Upper lobe of right lung (tissue), 1 donor: ENCODE measurements at regions not wholly inside any gene's neighbourhood (a gene's known extent, or its start where the extent isn't known, plus 50 kb on each side); places are given as distances from the start of the nearest gene placed in this dataset.

ENCODE experiments used
- ATAC-seq: fragments of 200-7000 bp; cut with Tn5 transposase; one replicate; pipeline ENCODE4 v1.9.1; 2020; ENCODE audit warnings: mild to moderate bottlenecking, moderate library complexity
- DNase-seq: peaks from one replicate; pipeline ENCODE4 v3.0.0-alpha.2; 2020
- H3K27ac ChIP-seq: fragments of 200-600 bp; one replicate; pipeline ENCODE4 v1.8.0; 2022
- H3K27me3 ChIP-seq: fragments of 200-600 bp; one replicate; pipeline ENCODE4 v1.8.0; 2022; ENCODE audit warnings: mild to moderate bottlenecking
- H3K36me3 ChIP-seq: fragments of 200-600 bp; one replicate; pipeline ENCODE4 v1.8.0; 2022
- H3K4me1 ChIP-seq: fragments of 200-600 bp; one replicate; pipeline ENCODE4 v1.8.0; 2022
- H3K4me3 ChIP-seq: fragments of 200-600 bp; one replicate; pipeline ENCODE4 v1.8.0; 2022; ENCODE audit warnings: mild to moderate bottlenecking
- H3K9me3 ChIP-seq: fragments of 200-600 bp; one replicate; pipeline ENCODE4 v1.8.0; 2022
- CTCF ChIP-seq: fragments of 200-600 bp; IDR thresholded peaks from one replicate; pipeline ENCODE4 v1.8.0; 2022; ENCODE audit warnings: antibody characterized with exemption
- intact Hi-C: fragments of 100-400 bp; cut with DNase I; formaldehyde crosslinking; loops from one replicate; pipeline ENCODE4 v1.11.0; 2022
- donor health status: DM: no; HTN: yes; CAD: no; lungs with severe emphysema.

GRCh38 chr4:104901961-104902605 is 244.6 kb upstream of the TET2 start:
- Histone ChIP-seq H3K4me1 (no peaks in the 10 kb centered on the region), H3K9me3 (no peaks in the 10 kb centered on the region), H3K4me3 (no peak overlapping the region), H3K36me3 (no peaks in the 10 kb centered on the region), H3K27ac (no peak overlapping the region), H3K27me3 (no peaks in the 10 kb centered on the region)
- no peak for DNase-seq
- no peak for ATAC-seq
- no peak for TF ChIP-seq CTCF
- intact Hi-C loops, result no loop called here

- H3K4me1 ChIP-seq, result no peaks in the 10 kb centered on the region
- DNase-seq, result no peak
- no peak for ATAC-seq
- intact Hi-C loops, result no loop called here
- H3K27me3 ChIP-seq, result no peaks in the 10 kb centered on the region
- no peak for TF ChIP-seq CTCF
- H3K36me3 ChIP-seq, result no peaks in the 10 kb centered on the region
- no peak overlapping the region for H3K4me3 ChIP-seq
- no peaks in the 10 kb centered on the region for H3K9me3 ChIP-seq
- no peak overlapping the region for H3K27ac ChIP-seq
Observed at GRCh38 chr4:104905065-104905464, 241.6 kb upstream of the TET2 start.

- H3K27ac ChIP-seq, result no peak overlapping the region
- H3K9me3 ChIP-seq, result no peaks in the 10 kb centered on the region
- DNase-seq (no peak), ATAC-seq (no peak)
- H3K4me3 ChIP-seq, result no peak overlapping the region
- intact Hi-C loops, result no loop called here
- TF ChIP-seq CTCF, result no peak
- no peaks in the 10 kb centered on the region for H3K27me3 ChIP-seq
- H3K4me1 ChIP-seq, result no peaks in the 10 kb centered on the region
- H3K36me3 ChIP-seq, result no peaks in the 10 kb centered on the region
Observed at GRCh38 chr4:104905546-104905945, 241.1 kb upstream of the TET2 start.

GRCh38 chr4:104906276-104906675 is 240.4 kb upstream of the TET2 start:
- no peaks in the 10 kb centered on the region for H3K4me1 ChIP-seq
- H3K27ac ChIP-seq, result no peak overlapping the region
- TF ChIP-seq CTCF, result no peak
- H3K27me3 ChIP-seq, result no peaks in the 10 kb centered on the region
- no peaks in the 10 kb centered on the region for H3K9me3 ChIP-seq
- no peaks in the 10 kb centered on the region for H3K36me3 ChIP-seq
- intact Hi-C loops, result no loop called here
- no peak for ATAC-seq
- H3K4me3 ChIP-seq, result no peak overlapping the region
- no peak for DNase-seq

- TF ChIP-seq CTCF, result no peak
- Histone ChIP-seq H3K27ac (no peak overlapping the region), H3K27me3 (no peaks in the 10 kb centered on the region), H3K9me3 (no peaks in the 10 kb centered on the region), H3K4me1 (no peaks in the 10 kb centered on the region), H3K4me3 (no peak overlapping the region), H3K36me3 (no peaks in the 10 kb centered on the region)
- ATAC-seq (no peak), DNase-seq (no peak)
- intact Hi-C loops, result no loop called here
Observed at GRCh38 chr4:104907074-104907649, 239.5 kb upstream of the TET2 start.

GRCh38 chr4:104907991-104908390 is 238.7 kb upstream of the TET2 start:
- Histone ChIP-seq H3K9me3 (no peaks in the 10 kb centered on the region), H3K4me3 (no peak overlapping the region), H3K27me3 (no peaks in the 10 kb centered on the region), H3K4me1 (no peaks in the 10 kb centered on the region), H3K36me3 (no peaks in the 10 kb centered on the region), H3K27ac (no peak overlapping the region)
- no peak for DNase-seq
- intact Hi-C loops, result no loop called here
- no peak for ATAC-seq
- TF ChIP-seq CTCF, result no peak
